Fibroblast of mammary gland (primary cell): ENCODE measurements at regions not wholly inside any gene's neighbourhood (a gene's known extent, or its start where the extent isn't known, plus 50 kb on each side); places are given as distances from the start of the nearest gene placed in this dataset.

Source experiments
- DNase-seq: peaks from one replicate; pipeline ENCODE4 v3.0.0-alpha.2; 2010; ENCODE audit warnings: low read depth
- H3K4me3 ChIP-seq: 2 replicates; pipeline ENCODE4 v1.5.1; 2011; ENCODE audit warnings: low read depth, mild to moderate bottlenecking, low read length, moderate library complexity; ENCODE audit not compliant: control insufficient read depth
- TF ChIP-seq, protein P1 (sequence below): conservative IDR thresholded peaks from 2 replicates; pipeline ENCODE4 v1.5.1; 2011; ENCODE audit warnings: low read depth, low read length, inconsistent platforms; ENCODE audit not compliant: control insufficient read depth, insufficient read depth

DNA sequence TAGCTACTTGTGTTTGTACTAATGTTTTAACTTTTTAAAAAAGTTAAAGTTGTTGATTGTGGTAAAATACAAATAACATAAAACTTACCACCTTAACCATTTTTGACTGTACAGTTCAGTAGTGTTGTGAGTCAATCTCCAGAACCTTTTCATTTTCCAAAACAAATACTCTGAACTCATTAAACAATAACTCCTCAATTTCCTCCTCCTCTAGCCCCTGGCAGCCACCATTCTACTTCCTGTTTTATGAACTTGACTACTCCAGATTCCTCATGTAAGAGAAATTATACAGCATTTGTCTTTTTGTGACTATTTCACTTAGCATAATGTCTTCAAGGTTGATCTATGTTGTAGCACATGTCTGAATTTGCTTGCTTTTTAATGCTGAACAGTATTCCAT, 299.1 kb upstream of the AMIGO2 start:
- TF ChIP-seq, protein P1, sequence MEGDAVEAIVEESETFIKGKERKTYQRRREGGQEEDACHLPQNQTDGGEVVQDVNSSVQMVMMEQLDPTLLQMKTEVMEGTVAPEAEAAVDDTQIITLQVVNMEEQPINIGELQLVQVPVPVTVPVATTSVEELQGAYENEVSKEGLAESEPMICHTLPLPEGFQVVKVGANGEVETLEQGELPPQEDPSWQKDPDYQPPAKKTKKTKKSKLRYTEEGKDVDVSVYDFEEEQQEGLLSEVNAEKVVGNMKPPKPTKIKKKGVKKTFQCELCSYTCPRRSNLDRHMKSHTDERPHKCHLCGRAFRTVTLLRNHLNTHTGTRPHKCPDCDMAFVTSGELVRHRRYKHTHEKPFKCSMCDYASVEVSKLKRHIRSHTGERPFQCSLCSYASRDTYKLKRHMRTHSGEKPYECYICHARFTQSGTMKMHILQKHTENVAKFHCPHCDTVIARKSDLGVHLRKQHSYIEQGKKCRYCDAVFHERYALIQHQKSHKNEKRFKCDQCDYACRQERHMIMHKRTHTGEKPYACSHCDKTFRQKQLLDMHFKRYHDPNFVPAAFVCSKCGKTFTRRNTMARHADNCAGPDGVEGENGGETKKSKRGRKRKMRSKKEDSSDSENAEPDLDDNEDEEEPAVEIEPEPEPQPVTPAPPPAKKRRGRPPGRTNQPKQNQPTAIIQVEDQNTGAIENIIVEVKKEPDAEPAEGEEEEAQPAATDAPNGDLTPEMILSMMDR: no peak
- peak; percentile 26 for DNase-seq

GRCh38 chr12:47378222-47378582, 298.4 kb upstream of the AMIGO2 start:
- TF ChIP-seq, protein P1: no peak
- DNase-seq: peak; percentile 69
- H3K4me3 ChIP-seq: no peak overlapping the region

More for the DNA sequence above, 299.1 kb upstream of the AMIGO2 start:
- no peak overlapping the region for H3K4me3 ChIP-seq

- H3K4me3 ChIP-seq: no peak overlapping the region
- peak; percentile 100 for DNase-seq
These were observed 297.9 kb upstream of the AMIGO2 start for GRCh38 chr12:47377414-47378221.

DNA sequence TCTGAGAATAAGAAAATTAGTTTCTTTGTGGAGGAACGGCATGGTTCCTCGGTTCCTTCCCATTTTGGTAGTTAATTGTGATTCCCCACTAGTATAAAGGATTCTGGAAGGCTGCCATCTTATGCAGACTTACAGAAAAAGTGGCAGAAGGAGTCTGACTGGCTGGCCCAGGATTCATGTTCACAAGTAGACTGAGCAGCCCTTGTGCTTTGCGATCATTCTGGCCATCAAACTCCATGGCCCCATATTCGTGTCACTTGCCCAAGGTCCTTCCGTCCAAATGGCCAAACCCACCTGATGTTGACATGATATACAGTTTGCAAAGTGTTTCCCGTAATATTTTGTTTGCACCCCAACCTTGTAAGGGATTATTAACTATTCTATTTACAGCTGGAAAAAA, 297.2 kb upstream of the AMIGO2 start:
- TF ChIP-seq, protein P1: no peak
- no peak for DNase-seq
- H3K4me3 ChIP-seq: no peak overlapping the region

More at GRCh38 chr12:47377414-47378221, 297.9 kb upstream of the AMIGO2 start:
- TF ChIP-seq, protein P1: no peak

- TF ChIP-seq, protein P1: no peak
- no peak overlapping the region for H3K4me3 ChIP-seq
- DNase-seq: no peak
These were observed 293.9 kb upstream of the AMIGO2 start for GRCh38 chr12:47373554-47374150.

DNA sequence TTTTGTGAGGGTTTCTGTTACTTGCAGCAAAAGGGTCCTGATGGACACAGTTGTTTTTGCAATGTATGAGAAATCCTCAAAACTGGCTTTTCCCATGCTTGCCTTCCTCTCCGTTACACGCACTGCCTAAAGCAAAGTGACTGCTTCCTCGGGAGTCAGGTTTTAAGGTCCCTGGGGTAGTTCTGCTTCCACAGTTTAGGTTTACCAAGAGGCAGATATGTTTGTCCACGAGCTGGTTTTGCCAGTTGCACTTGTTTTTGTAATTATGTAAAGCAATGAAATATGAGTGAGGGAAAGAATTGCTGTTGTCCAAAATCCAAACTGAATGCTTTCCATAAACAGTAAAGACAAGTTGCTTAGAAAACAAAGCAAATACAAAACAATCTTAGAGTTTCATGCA, 290.7 kb upstream of the AMIGO2 start:
- no peak for DNase-seq
- no peak overlapping the region for H3K4me3 ChIP-seq
- TF ChIP-seq, protein P1: no peak
